HFFc6 (cell line): ENCODE measurements at regions not wholly inside any gene's neighbourhood (a gene's known extent, or its start where the extent isn't known, plus 50 kb on each side); places are given as distances from the start of the nearest gene placed in this dataset.

ENCODE experiments used
- DNase-seq: peaks from one replicate; pipeline ENCODE4 v3.0.0-alpha.2; 2018
- H3K27ac Mint-ChIP-seq: 2 replicates; pipeline ENCODE4 v1.8.0; 2020; ENCODE audit warnings: mild to moderate bottlenecking, mixed read lengths
- H3K27me3 Mint-ChIP-seq: 2 replicates; pipeline ENCODE4 v1.8.0; 2021; ENCODE audit warnings: mild to moderate bottlenecking, moderate library complexity, mixed read lengths; ENCODE audit not compliant: insufficient read depth
- H3K36me3 Mint-ChIP-seq: 2 replicates; pipeline ENCODE4 v1.8.0; 2021; ENCODE audit warnings: low read depth, mixed read lengths
- H3K4me1 Mint-ChIP-seq: 2 replicates; pipeline ENCODE4 v1.8.0; 2020; ENCODE audit warnings: low read depth, mixed read lengths
- H3K4me3 Mint-ChIP-seq: 2 replicates; pipeline ENCODE4 v1.8.0; 2020; ENCODE audit warnings: mild to moderate bottlenecking, moderate library complexity, mixed read lengths
- H3K9me3 Mint-ChIP-seq: 2 replicates; pipeline ENCODE4 v1.8.0; 2020; ENCODE audit warnings: mild to moderate bottlenecking, mixed read lengths
- TF ChIP-seq, protein P1 (sequence below): fragments of 200-600 bp; sonication (generic); IDR thresholded peaks from 2 replicates; pipeline ENCODE4 v1.5.0; 2021; ENCODE audit warnings: antibody characterized with exemption, mild to moderate bottlenecking

DNA sequence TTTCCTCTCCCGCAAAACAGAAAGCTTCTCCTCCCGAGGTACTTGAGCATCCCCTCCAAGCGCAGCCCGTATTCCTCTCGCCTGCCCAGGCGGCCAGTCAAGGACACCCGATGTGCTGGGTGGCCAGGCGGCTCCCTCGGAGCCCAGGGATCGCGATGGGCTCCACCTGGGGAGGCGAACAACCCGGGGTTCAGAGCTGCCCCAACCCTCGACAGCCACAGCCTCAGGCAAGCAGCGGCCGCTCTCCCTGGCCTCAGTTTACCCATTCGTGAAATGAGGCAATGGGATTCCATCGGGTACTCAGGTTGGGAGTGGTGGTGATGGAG is 147.4 kb downstream of the CYP26A1 start:
- H3K27ac Mint-ChIP-seq: no peak overlapping the region
- peaks cover 26% of the 10 kb centered on the region for H3K27me3 Mint-ChIP-seq
- no peak overlapping the region for H3K4me3 Mint-ChIP-seq
- H3K9me3 Mint-ChIP-seq: no peaks in the 10 kb centered on the region
- peaks cover 13% of the 10 kb centered on the region for H3K4me1 Mint-ChIP-seq
- DNase-seq: no peak
- H3K36me3 Mint-ChIP-seq: no peaks in the 10 kb centered on the region; the same call in 1 of the 2 replicates
- TF ChIP-seq, protein P1, sequence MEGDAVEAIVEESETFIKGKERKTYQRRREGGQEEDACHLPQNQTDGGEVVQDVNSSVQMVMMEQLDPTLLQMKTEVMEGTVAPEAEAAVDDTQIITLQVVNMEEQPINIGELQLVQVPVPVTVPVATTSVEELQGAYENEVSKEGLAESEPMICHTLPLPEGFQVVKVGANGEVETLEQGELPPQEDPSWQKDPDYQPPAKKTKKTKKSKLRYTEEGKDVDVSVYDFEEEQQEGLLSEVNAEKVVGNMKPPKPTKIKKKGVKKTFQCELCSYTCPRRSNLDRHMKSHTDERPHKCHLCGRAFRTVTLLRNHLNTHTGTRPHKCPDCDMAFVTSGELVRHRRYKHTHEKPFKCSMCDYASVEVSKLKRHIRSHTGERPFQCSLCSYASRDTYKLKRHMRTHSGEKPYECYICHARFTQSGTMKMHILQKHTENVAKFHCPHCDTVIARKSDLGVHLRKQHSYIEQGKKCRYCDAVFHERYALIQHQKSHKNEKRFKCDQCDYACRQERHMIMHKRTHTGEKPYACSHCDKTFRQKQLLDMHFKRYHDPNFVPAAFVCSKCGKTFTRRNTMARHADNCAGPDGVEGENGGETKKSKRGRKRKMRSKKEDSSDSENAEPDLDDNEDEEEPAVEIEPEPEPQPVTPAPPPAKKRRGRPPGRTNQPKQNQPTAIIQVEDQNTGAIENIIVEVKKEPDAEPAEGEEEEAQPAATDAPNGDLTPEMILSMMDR: no peak

DNA sequence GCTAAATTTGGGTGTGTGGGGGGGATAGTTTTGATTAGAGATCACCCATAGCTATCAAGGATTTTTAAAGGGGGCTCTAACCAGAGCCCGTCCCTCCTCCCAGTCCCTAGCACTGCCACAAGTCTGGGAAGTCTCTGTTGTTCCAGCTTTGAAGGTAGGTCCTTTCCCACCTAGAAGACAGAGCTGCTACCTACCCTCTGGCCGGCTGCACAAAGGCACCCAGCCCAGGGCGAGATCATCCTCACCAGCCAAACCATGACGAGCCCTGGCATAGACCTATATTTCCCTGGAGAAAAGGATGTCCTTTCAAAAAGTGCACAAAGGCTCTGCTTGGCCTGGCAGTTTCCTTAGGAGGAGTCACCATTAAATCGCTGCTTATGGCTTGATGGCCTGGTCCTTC is 147.8 kb downstream of the CYP26A1 start:
- H3K36me3 Mint-ChIP-seq: no peaks in the 10 kb centered on the region; the same call in 1 of the 2 replicates
- H3K27me3 Mint-ChIP-seq: peaks cover 23% of the 10 kb centered on the region
- H3K27ac Mint-ChIP-seq: no peak overlapping the region
- H3K4me3 Mint-ChIP-seq: no peak overlapping the region
- H3K9me3 Mint-ChIP-seq: no peaks in the 10 kb centered on the region
- TF ChIP-seq, protein P1: no peak
- peaks cover 13% of the 10 kb centered on the region for H3K4me1 Mint-ChIP-seq
- no peak for DNase-seq

DNA sequence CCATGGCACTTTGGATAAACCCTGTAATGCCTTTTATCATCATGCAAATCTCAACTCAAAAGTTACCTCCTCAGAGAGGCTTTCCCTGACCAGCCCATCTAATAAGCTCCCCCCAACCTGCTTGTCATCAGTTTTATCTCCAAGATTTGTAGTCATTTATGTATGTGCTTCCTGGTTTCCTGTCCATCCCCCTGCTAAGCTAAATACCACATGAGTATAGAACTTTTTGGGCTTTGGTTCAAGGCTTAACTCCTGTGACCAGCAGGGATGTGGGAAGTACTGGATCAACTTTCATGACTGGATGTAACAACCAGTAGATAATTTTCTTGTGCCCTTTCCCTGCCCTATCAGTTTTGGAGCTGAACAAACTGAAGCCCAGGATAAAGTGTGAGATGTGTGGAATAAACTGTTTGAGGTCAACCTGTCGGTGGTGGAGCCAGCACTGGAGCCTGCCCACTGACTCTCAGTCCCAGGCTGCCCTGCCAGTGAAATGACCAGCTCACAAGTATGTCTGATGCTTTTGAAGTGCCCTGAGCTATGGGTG is 148.6 kb downstream of the CYP26A1 start:
- Mint-ChIP-seq H3K9me3 (no peaks in the 10 kb centered on the region), H3K4me3 (no peak overlapping the region), H3K36me3 (no peaks in the 10 kb centered on the region; the same call in 1 of the 2 replicates), H3K27ac (no peak overlapping the region), H3K27me3 (peaks cover 19% of the 10 kb centered on the region), H3K4me1 (peaks cover 13% of the 10 kb centered on the region)
- DNase-seq: no peak
- TF ChIP-seq, protein P1: no peak

DNA sequence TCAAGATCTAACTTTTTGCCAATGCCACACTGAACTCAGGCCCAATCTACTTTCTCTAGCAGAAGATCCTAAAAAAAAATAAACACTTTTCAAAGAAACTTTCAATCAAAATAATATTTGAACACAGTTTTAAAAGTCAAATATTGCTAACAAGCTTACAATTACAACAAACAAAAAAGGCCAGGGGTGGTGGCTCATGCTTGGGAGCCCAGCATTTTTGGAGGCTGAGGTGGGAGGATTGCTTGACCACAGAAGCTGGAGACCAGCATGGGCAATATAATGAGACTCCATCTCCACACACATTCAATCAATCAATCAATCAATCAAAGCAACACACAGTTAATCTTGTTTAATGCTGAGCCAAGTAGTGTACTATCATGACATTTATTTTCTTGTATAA is 149.2 kb downstream of the CYP26A1 start:
- no peaks in the 10 kb centered on the region for H3K9me3 Mint-ChIP-seq
- no peak overlapping the region for H3K4me3 Mint-ChIP-seq
- TF ChIP-seq, protein P1: no peak
- H3K4me1 Mint-ChIP-seq: peaks cover 13% of the 10 kb centered on the region
- peaks cover 19% of the 10 kb centered on the region for H3K27me3 Mint-ChIP-seq
- H3K36me3 Mint-ChIP-seq: no peaks in the 10 kb centered on the region; the same call in 1 of the 2 replicates
- no peak for DNase-seq
- no peak overlapping the region for H3K27ac Mint-ChIP-seq

DNA sequence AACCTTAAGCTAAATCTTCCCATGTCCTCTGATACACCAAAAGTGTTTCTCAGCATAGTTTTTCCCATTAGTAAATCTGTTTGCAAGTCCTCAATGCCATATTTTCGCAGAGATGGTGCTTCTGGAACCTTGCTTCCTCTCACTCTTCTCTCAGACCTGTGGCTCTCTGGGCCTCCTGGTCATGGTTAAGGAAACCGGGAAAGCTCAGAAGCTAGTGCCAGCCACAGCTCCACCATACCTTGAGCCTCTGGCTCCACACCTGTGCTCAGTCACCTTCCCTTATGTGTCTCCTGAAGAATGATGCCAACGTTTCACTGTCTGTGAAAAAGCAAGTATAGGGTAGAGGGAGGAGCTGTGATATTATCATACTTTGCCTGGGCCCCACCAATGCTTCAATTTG is 149.6 kb downstream of the CYP26A1 start:
- no peak for DNase-seq
- Mint-ChIP-seq H3K27ac (no peak overlapping the region), H3K4me3 (no peak overlapping the region), H3K36me3 (no peaks in the 10 kb centered on the region; the same call in 1 of the 2 replicates), H3K27me3 (peaks cover 16% of the 10 kb centered on the region), H3K9me3 (no peaks in the 10 kb centered on the region), H3K4me1 (peaks cover 12% of the 10 kb centered on the region)
- TF ChIP-seq, protein P1: no peak
